ENCODE measurements at regions not wholly inside any gene's neighbourhood (a gene's known extent, or its start where the extent isn't known, plus 50 kb on each side); places are given as distances from the start of the nearest gene placed in this dataset.

- no peak for DNase-seq
Observed at GRCh38 chr3:159800434-159801155, 188.0 kb upstream of the IL12A start.

DNA sequence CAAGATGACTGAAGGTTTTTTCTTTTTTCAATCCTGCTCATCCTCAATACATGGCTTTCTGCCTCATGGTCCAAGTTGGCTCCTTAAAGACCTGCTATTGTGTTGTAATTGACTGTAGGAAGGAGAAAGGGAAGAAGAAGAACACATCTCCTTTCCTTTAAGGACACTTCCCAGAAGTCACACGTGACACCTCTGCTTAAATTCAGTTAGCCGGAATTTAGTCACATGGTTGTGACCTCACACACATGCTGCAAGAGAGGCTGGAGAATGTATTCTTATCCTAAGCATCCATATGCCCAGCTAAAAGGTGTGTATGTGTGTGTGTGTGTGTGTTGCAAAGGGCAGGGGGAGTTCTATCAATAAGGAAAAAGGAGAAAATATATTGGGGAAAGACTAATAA is 185.8 kb upstream of the IL12A start:
- DNase-seq: no peak

DNA sequence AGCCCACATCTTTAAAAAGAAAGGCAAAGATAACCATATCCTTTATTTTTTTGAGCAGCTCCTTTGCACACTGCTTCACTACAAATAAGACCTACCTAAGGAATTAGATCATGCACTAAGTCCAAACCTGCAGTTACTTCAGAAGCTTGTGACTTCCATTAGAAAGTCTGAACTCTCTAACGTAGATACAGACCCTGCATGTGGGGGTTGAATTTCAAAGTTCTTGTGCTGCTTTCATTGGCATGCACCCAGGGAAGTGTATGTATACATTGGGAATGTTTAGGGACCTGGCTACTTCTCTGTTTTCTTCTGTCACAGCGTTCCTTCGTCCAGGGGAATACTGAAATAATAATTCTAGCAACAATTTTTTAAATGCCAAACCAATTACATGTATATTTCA is 185.2 kb upstream of the IL12A start:
- no peak for DNase-seq

GRCh38 chr3:159804726-159805410 is 183.8 kb upstream of the IL12A start:
- no peak for DNase-seq

- DNase-seq: no peak
Observed at GRCh38 chr3:159805411-159805772, 183.2 kb upstream of the IL12A start.

DNA sequence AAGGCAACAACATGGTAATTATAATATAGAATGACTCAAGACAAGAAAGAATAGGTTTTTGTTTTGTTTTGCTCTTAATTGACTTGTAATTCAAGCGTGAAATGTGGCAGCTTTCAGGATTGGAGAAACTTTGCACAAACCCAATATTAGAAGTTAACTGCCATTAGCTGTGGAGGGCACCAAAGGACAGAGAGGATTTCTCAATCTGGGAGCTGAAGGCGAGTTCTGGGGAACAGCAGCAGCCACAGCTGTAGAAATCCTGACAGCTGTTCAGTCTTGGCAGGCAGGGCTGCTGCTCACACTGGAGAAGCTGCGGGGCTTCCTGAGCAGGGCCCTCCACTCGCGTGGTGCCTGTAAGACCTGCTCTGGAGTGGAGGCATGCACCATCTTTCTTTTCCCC is 182.2 kb upstream of the IL12A start:
- no peak for DNase-seq

- no peak for DNase-seq
Observed at GRCh38 chr3:159807137-159808040, 181.2 kb upstream of the IL12A start.

GRCh38 chr3:159813822-159814531 is 174.7 kb upstream of the IL12A start:
- no peak for DNase-seq

GRCh38 chr3:159816512-159816911 is 172.1 kb upstream of the IL12A start:
- no peak for DNase-seq

GRCh38 chr3:159817126-159817525 is 171.5 kb upstream of the IL12A start:
- DNase-seq: no peak

GRCh38 chr3:159817571-159817970 is 171.1 kb upstream of the IL12A start:
- no peak for DNase-seq

GRCh38 chr3:159818399-159818798 is 170.2 kb upstream of the IL12A start:
- no peak for DNase-seq

- no peak for DNase-seq
Observed at GRCh38 chr3:159818997-159819500, 169.6 kb upstream of the IL12A start.

- no peak for DNase-seq
Observed at GRCh38 chr3:159819676-159820075, 169.0 kb upstream of the IL12A start.

DNA sequence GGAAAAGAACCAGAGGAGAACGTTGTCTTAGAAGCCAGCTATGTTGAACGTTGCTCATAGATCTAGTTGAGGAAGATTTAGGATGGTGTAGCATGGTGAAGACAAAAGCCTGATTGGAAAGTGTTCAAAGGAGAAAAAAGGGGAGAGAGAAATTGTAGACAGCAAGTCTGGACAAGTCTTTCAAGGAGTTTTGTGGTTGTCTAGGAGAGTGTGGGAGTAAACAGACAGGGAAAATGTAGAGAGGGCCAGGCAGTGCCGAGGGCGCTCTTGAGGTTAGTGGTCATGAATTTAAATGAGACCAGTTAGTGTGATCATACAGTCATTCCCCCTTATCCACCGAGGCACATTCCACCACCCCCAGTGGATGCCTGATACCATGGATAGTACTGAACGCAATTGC is 167.5 kb upstream of the IL12A start:
- no peak for DNase-seq

DNA sequence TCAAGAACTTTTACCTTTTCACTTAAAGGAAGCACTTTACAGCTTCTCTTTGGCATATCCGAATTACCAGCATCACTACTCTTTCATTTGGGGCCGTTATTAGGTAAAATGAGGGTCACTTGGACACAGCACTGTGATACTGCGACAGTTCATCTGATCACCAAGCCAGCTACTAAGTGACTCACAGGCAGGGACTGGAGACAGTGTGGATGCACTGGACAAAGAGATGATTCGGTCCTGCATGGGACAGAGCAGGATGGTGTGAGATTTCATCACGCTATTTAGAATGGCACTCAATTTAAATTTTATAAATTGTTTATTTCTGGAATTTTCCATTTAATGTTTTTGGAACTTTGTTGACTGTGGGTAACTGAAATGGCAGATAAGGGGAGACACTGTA is 166.9 kb upstream of the IL12A start:
- no peak for DNase-seq

GRCh38 chr3:159823780-159824179 is 164.9 kb upstream of the IL12A start:
- no peak for DNase-seq

GRCh38 chr3:159824333-159824732 is 164.3 kb upstream of the IL12A start:
- no peak for DNase-seq

DNA sequence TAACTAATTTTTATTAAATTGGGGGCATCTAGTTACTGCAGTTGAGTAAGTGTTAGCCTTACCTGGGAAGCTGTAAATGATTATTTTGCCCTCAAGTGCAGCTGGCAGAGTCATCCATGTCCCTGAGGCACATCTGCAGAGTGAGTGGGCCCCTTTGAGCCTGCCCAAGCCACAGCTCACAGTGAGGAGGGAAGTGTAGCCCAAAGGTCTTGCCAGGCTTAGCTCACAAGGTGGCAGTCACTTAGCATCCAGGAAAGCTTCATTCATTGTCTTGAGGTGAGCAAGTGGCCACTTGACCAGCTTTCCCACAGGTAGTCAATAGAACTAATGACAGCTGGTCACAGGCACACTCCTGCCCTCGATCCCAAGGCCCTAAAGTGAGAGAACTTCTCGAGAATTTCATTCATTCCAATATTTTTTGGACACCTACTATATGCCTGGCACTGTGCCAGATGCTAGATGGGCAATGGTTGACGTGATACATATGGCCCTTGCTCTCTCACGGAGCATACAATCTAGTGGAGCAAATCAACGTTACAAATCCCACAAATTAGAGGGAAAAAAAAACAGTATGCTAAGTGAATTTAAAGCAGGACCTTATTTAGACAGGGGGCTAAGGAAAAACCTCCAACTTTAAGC is 163.3 kb upstream of the IL12A start:
- DNase-seq: no peak

GRCh38 chr3:159828542-159828943 is 160.1 kb upstream of the IL12A start:
- DNase-seq: no peak

DNA sequence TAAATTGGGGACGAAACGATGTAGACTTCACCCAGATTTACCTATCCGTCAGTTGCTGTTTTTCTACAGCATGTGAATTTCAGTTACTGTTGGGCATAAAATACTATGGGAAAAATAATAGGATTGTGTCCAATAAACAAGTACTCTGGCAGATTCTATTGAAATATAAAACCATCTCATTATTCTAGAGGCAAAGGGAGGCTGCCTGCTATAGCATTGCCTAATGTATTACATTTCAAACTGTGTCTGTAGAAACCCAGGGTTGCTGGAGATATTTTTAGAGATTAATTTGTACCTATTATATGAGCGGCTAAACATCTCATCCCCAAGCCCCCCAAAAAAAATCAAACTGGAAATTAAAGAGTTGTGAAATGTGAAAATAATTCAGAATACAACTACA is 159.6 kb upstream of the IL12A start:
- no peak for DNase-seq

DNA sequence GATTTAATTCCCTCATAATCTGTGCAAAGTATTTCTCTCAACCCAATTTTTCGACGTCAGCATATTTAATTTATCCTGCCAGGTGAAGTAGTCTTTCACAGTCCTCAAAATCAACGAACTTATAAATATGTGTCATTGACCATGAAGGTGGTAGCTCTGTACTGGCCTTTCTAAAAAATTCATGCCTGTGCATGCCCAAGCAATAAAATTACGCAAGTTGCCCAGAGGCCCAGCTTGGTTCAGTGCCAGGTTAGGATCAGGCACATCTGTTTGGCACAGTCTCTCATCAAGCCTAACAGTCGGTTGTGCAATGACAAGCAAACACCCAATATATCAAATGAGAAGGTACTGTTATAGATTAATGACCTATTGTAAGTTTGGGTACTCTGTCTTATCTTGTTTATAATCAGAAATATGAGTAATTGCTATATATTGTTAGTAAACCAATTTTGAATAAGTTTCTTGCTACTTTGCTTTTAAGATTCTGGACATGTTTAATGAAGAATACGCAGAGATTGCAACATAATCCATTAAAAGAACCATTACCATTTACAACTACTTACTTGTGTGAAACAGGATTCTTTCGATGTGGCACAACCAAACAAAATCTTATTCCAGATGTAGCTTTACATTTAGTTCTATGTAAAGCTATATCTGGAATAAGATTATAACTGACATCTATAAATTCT is 159.0 kb upstream of the IL12A start:
- DNase-seq: no peak
